ENCODE measurements at regions not wholly inside any gene's neighbourhood (a gene's known extent, or its start where the extent isn't known, plus 50 kb on each side); places are given as distances from the start of the nearest gene placed in this dataset.
"Not testable (repeated sequence)": the region's sequence is repeated elsewhere in the genome, so short reads cannot be mapped to it uniquely, and the experiment has no call there.

GRCh38 chr18:30192216-30192615 lies 850.3 kb downstream of the DSC3 start:
- no peak for DNase-seq (ENCODE audit: low read depth in 1 of 2, low spot score in 2 of 2)
- Histone ChIP-seq H3K27me3 (replicated peaks) (no peaks in the 10 kb centered on the region), H3K9me3 (replicated peaks) (no peaks in the 10 kb centered on the region; the same call in 1 of the 2 replicates), H3K4me3 (no peak overlapping the region), H3K36me3 (no peaks in the 10 kb centered on the region), H3K27ac (no peak overlapping the region), H3K4me1 (replicated peaks) (no peaks in the 10 kb centered on the region)

- no peak for DNase-seq (ENCODE audit: low read depth in 1 of 2, low spot score in 2 of 2)
- H3K36me3 ChIP-seq, result no peaks in the 10 kb centered on the region
- no peaks in the 10 kb centered on the region for H3K4me1 ChIP-seq (replicated peaks)
- no peaks in the 10 kb centered on the region for H3K27me3 ChIP-seq (replicated peaks)
- no peaks in the 10 kb centered on the region for H3K9me3 ChIP-seq (replicated peaks)
- H3K4me3 ChIP-seq, result no peak overlapping the region
- no peak overlapping the region for H3K27ac ChIP-seq
These were observed 856.3 kb downstream of the DSC3 start for GRCh38 chr18:30186245-30186644.

- Histone ChIP-seq H3K36me3 (no peaks in the 10 kb centered on the region), H3K27me3 (replicated peaks) (no peaks in the 10 kb centered on the region), H3K9me3 (replicated peaks) (no peaks in the 10 kb centered on the region), H3K4me3 (no peak overlapping the region), H3K4me1 (replicated peaks) (no peaks in the 10 kb centered on the region), H3K27ac (no peak overlapping the region)
- DNase-seq (ENCODE audit: low read depth in 1 of 2, low spot score in 2 of 2), result no peak
These were observed 865.5 kb downstream of the DSC3 start for GRCh38 chr18:30177056-30177455.

DNA sequence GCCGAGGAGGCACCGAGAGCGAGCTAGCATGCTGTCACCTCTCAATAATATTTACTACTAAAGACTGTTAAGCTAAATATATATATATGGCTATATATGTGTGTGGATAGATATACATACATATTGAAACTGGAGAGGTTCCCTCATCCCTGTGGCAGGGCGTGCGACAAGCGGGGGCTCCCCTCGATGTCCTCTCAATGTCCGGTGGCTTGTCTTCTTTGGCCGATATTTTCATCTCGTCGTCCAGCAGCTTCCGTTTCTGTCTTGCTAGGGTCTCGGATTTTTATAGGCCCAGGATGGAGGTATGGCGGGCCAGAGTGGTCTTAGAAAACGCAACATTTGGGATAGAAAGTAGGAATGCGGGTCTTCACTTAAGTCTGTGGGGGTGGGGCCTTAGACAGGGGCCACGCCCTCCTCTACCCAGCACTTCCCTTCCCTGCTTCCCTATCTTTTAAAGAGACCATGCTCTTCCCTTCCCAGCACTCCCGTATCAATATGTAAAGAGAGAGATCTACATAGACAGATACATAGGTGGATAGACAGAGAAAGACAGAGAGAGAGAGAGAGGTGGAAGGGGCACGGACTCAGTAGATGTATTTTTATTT lies 866.8 kb downstream of the DSC3 start:
- H3K27ac ChIP-seq, result no peak overlapping the region
- no peaks in the 10 kb centered on the region for H3K9me3 ChIP-seq (replicated peaks)
- H3K4me3 ChIP-seq, result no peak overlapping the region
- H3K27me3 ChIP-seq (replicated peaks), result no peaks in the 10 kb centered on the region
- no peaks in the 10 kb centered on the region for H3K4me1 ChIP-seq (replicated peaks)
- no peaks in the 10 kb centered on the region for H3K36me3 ChIP-seq
- no peak for DNase-seq (ENCODE audit: low read depth in 1 of 2, low spot score in 2 of 2)

DNA sequence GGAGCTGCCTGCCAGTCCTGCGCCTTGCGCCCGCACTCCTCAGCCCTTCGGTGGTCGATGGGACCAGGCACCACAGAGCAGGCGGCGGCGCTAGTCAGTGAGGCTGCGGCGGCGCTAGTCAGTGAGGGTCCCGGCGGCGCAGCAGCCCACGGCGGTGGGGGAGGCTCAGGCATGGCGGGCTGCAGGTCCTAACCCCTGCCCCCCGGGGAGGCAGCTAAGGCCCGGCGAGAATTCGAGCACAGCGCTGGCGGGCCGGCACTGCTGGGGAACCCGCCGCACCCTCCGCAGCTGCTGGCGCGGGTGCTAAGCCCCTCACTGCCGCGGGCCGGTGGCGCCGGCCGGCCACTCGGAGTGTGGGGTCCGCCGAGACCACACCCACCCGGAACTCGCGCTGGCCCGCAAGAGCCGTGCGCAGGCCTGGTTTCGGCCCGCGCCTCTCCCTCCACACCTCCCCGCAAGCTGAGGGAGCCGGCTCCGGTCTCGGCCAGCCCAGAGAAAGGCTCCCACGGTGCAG lies 867.4 kb downstream of the DSC3 start:
- H3K4me1 ChIP-seq (replicated peaks), result no peaks in the 10 kb centered on the region
- no peak overlapping the region for H3K4me3 ChIP-seq
- H3K36me3 ChIP-seq, result no peaks in the 10 kb centered on the region
- DNase-seq (ENCODE audit: low read depth in 1 of 2, low spot score in 2 of 2), result no peak
- H3K27ac ChIP-seq, result no peak overlapping the region
- no peaks in the 10 kb centered on the region for H3K27me3 ChIP-seq (replicated peaks)
- no peaks in the 10 kb centered on the region for H3K9me3 ChIP-seq (replicated peaks)

GRCh38 chr18:30163573-30163972 lies 879.0 kb downstream of the DSC3 start:
- Histone ChIP-seq H3K9me3 (replicated peaks) (no peaks in the 10 kb centered on the region), H3K4me3 (no peak overlapping the region), H3K27me3 (replicated peaks) (no peaks in the 10 kb centered on the region), H3K36me3 (no peaks in the 10 kb centered on the region), H3K4me1 (replicated peaks) (no peaks in the 10 kb centered on the region), H3K27ac (no peak overlapping the region)
- DNase-seq (ENCODE audit: low read depth in 1 of 2, low spot score in 2 of 2), result no peak

DNA sequence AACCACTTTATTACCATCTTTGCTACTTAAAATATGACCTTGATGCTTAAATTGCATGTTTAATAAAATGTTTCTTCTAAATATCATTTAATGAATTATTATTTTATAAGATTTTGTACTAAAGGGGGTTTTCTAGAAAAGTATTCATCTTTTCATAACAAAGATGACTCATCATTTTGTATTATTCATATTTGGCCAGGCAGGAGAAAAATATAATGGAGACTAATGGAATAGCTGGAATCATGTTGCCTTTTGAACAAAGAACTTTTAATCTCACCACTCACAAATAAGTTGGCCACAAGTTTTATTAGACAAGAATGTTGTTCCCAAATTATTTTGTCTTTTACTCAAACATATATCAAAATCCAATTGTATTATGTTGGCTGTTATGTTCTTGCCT lies 882.4 kb downstream of the DSC3 start:
- no peak for DNase-seq (ENCODE audit: low read depth in 1 of 2, low spot score in 2 of 2)
- H3K27me3 ChIP-seq (replicated peaks), result no peaks in the 10 kb centered on the region
- H3K36me3 ChIP-seq, result no peaks in the 10 kb centered on the region
- no peaks in the 10 kb centered on the region for H3K9me3 ChIP-seq (replicated peaks)
- H3K4me1 ChIP-seq (replicated peaks), result no peaks in the 10 kb centered on the region
- H3K4me3 ChIP-seq, result no peak overlapping the region
- no peak overlapping the region for H3K27ac ChIP-seq

- Histone ChIP-seq H3K9me3 (replicated peaks) (no peaks in the 10 kb centered on the region; the same call in 1 of the 2 replicates), H3K36me3 (no peaks in the 10 kb centered on the region), H3K27ac (no peak overlapping the region), H3K4me3 (no peak overlapping the region), H3K27me3 (replicated peaks) (no peaks in the 10 kb centered on the region), H3K4me1 (replicated peaks) (no peaks in the 10 kb centered on the region)
- no peak for DNase-seq (ENCODE audit: low read depth in 1 of 2, low spot score in 2 of 2)
These were observed 891.8 kb downstream of the DSC3 start for GRCh38 chr18:30150586-30151250.

DNA sequence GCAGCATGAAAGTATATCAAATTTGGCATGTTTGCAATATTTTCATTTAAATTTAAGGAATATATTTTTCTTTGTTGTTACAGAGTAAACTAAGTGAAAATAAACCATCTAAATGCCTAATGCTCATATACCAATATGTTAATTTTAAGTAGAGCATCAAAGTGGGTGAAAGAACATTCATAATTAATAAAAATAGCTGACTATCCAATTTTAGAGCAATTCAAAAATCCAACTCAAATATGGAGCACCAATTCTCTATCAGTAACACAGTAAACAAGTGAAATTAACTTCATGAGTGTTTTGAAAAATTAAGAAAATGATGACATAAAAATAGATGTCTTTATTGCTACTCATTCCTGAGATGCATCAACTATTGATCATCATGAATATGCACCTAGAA lies 893.0 kb downstream of the DSC3 start:
- no peak overlapping the region for H3K4me3 ChIP-seq

GRCh38 chr18:30142870-30143269 lies 899.7 kb downstream of the DSC3 start:
- Histone ChIP-seq H3K27ac (no peak overlapping the region), H3K9me3 (replicated peaks) (no peaks in the 10 kb centered on the region), H3K4me3 (no peak overlapping the region), H3K27me3 (replicated peaks) (no peaks in the 10 kb centered on the region), H3K4me1 (replicated peaks) (no peaks in the 10 kb centered on the region), H3K36me3 (no peaks in the 10 kb centered on the region)
- no peak for DNase-seq (ENCODE audit: low read depth in 1 of 2, low spot score in 2 of 2)

More for the DNA sequence above, 893.0 kb downstream of the DSC3 start:
- no peaks in the 10 kb centered on the region for H3K27me3 ChIP-seq (replicated peaks)
- DNase-seq (ENCODE audit: low read depth in 1 of 2, low spot score in 2 of 2), result no peak
- no peaks in the 10 kb centered on the region for H3K4me1 ChIP-seq (replicated peaks)
- no peaks in the 10 kb centered on the region for H3K36me3 ChIP-seq
- no peak overlapping the region for H3K27ac ChIP-seq
- no peaks in the 10 kb centered on the region; the same call in 1 of the 2 replicates for H3K9me3 ChIP-seq (replicated peaks)

DNA sequence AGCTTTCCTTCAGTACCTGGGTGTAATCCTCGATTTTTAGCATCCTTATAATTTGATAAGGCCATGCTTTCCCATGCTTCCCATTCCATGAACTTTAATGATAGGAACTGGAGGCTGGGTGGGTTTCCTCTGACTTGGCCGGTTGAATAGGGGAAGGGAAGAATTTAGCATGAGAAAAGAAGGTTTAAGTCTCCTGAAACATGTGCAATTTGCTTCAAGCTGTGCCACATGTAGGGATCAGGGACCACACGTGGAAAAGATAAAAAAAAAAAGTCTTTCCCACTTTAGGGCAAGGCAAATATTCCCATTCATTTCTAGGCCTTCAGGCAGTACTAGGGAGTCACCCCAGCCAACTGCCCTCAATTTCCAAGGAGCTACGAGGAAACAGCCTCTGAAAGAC lies 900.3 kb downstream of the DSC3 start:
- H3K36me3 ChIP-seq, result no peaks in the 10 kb centered on the region
- DNase-seq (ENCODE audit: low read depth in 1 of 2, low spot score in 2 of 2), result no peak
- H3K27ac ChIP-seq, result no peak overlapping the region
- no peaks in the 10 kb centered on the region for H3K27me3 ChIP-seq (replicated peaks)
- H3K4me1 ChIP-seq (replicated peaks), result no peaks in the 10 kb centered on the region
- no peak overlapping the region for H3K4me3 ChIP-seq
- H3K9me3 ChIP-seq (replicated peaks), result no peaks in the 10 kb centered on the region

GRCh38 chr18:30141506-30141905 lies 901.0 kb downstream of the DSC3 start:
- H3K4me1 ChIP-seq (replicated peaks); H3K36me3 ChIP-seq; DNase-seq (ENCODE audit: low read depth in 1 of 2, low spot score in 2 of 2); H3K27me3 ChIP-seq (replicated peaks); H3K27ac ChIP-seq; H3K4me3 ChIP-seq; H3K9me3 ChIP-seq (replicated peaks): not testable (repeated sequence)

GRCh38 chr18:30139631-30140287 lies 902.8 kb downstream of the DSC3 start:
- Histone ChIP-seq H3K36me3 (no peaks in the 10 kb centered on the region), H3K4me1 (replicated peaks) (no peaks in the 10 kb centered on the region), H3K27me3 (replicated peaks) (no peaks in the 10 kb centered on the region), H3K27ac (no peak overlapping the region), H3K9me3 (replicated peaks) (no peaks in the 10 kb centered on the region), H3K4me3 (no peak overlapping the region)
- no peak for DNase-seq (ENCODE audit: low read depth in 1 of 2, low spot score in 2 of 2)

- Histone ChIP-seq H3K27ac (no peak overlapping the region), H3K4me1 (replicated peaks) (no peaks in the 10 kb centered on the region), H3K36me3 (no peaks in the 10 kb centered on the region), H3K27me3 (replicated peaks) (no peaks in the 10 kb centered on the region), H3K4me3 (no peak overlapping the region), H3K9me3 (replicated peaks) (no peaks in the 10 kb centered on the region)
- no peak for DNase-seq (ENCODE audit: low read depth in 1 of 2, low spot score in 2 of 2)
These were observed 906.6 kb downstream of the DSC3 start for GRCh38 chr18:30135938-30136337.

Measured in SJSA1 (cell line).